ENCODE measurements at regions not wholly inside any gene's neighbourhood (a gene's known extent, or its start where the extent isn't known, plus 50 kb on each side); places are given as distances from the start of the nearest gene placed in this dataset.

DNA sequence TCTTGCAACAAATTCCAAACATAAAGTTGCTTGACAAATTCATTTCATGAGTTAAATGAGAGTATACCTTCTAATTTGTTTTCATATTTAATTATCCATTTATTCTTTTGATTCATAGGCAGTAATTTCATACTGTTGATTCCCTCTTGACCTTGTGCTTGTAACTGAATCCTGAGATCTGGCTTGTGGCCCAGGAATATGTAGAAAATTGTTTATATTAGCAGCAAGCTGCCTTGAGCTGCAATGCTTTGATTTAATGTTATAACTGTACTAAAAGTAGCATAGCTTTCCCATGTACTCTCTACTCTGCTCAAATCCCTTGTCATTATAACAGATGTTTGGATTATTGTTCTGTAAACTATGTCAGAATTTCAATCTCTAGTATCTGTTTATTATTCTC, 780.7 kb downstream of the NR2F1-AS1 start:
- TF ChIP-seq, protein P1, sequence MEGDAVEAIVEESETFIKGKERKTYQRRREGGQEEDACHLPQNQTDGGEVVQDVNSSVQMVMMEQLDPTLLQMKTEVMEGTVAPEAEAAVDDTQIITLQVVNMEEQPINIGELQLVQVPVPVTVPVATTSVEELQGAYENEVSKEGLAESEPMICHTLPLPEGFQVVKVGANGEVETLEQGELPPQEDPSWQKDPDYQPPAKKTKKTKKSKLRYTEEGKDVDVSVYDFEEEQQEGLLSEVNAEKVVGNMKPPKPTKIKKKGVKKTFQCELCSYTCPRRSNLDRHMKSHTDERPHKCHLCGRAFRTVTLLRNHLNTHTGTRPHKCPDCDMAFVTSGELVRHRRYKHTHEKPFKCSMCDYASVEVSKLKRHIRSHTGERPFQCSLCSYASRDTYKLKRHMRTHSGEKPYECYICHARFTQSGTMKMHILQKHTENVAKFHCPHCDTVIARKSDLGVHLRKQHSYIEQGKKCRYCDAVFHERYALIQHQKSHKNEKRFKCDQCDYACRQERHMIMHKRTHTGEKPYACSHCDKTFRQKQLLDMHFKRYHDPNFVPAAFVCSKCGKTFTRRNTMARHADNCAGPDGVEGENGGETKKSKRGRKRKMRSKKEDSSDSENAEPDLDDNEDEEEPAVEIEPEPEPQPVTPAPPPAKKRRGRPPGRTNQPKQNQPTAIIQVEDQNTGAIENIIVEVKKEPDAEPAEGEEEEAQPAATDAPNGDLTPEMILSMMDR (IDR thresholded peaks at IDR 0.05; ENCODE audit: low read depth, low read length), result no peak
- TF ChIP-seq EZH2phosphoT487 (IDR thresholded peaks at IDR 0.05; ENCODE audit: low read depth), result no peak

Measured in OCI-LY3 (cell line).